Fibroblast of lung (primary cell): ENCODE measurements at regions not wholly inside any gene's neighbourhood (a gene's known extent, or its start where the extent isn't known, plus 50 kb on each side); places are given as distances from the start of the nearest gene placed in this dataset.

Source experiments
- DNase-seq, 2 donors: peaks; one replicate each; pipeline versions ENCODE4 v3.0.0 to v3.0.0-alpha.2; 2010; ENCODE audit warnings: low read depth in 2 of 2
- H2AFZ ChIP-seq: 2 replicates; pipeline ENCODE4 v1.5.1; 2012; ENCODE audit warnings: low read length, control low read depth, inconsistent platforms
- H3K27ac ChIP-seq: 2 replicates; pipeline ENCODE4 v1.5.1; 2011; ENCODE audit warnings: low read length, control low read depth; ENCODE audit not compliant: insufficient read depth
- H3K27me3 ChIP-seq: 2 replicates; pipeline ENCODE4 v1.5.1; 2011; ENCODE audit warnings: mild to moderate bottlenecking, low read length; ENCODE audit not compliant: control insufficient read depth, insufficient read depth
- H3K36me3 ChIP-seq: 2 replicates; pipeline ENCODE4 v1.5.1; 2011; ENCODE audit warnings: low read length; ENCODE audit not compliant: control insufficient read depth, insufficient read depth
- H3K4me1 ChIP-seq: 2 replicates; pipeline ENCODE4 v1.5.1; 2011; ENCODE audit warnings: low read length; ENCODE audit not compliant: control insufficient read depth, insufficient read depth; ENCODE audit errors: extremely low read depth
- H3K4me2 ChIP-seq: 2 replicates; pipeline ENCODE4 v1.5.1; 2011; ENCODE audit warnings: low read length, control low read depth; ENCODE audit not compliant: insufficient read depth; ENCODE audit errors: extremely low read depth
- H3K4me3 ChIP-seq, 4 experiments: fragments of 200-600 bp in 1 of 4; sonication (generic) in 1 of 4; replicated peaks in 1 of 4; 2 replicates each; pipeline ENCODE4 v1.5.1; 2011 to 2016; ENCODE audit warnings: low read length in 4 of 4, low read depth in 3 of 4, mild to moderate bottlenecking in 3 of 4, control low read depth in 2 of 4, inconsistent platforms in 1 of 4, mixed read lengths in 1 of 4; ENCODE audit not compliant: insufficient read depth in 1 of 4; ENCODE audit errors: control extremely low read depth in 1 of 4
- H3K79me2 ChIP-seq: 2 replicates; pipeline ENCODE4 v1.5.1; 2012; ENCODE audit warnings: mild to moderate bottlenecking, low read length, inconsistent platforms; ENCODE audit not compliant: control insufficient read depth, insufficient read depth
- H3K9ac ChIP-seq: 2 replicates; pipeline ENCODE4 v1.5.1; 2011; ENCODE audit warnings: mild to moderate bottlenecking, low read length, control low read depth; ENCODE audit not compliant: insufficient read depth
- H3K9me3 ChIP-seq: 2 replicates; pipeline ENCODE4 v1.5.1; 2012; ENCODE audit warnings: low read depth, low read length; ENCODE audit not compliant: control insufficient read depth, insufficient read depth
- H4K20me1 ChIP-seq: 2 replicates; pipeline ENCODE4 v1.5.1; 2011; ENCODE audit warnings: low read length; ENCODE audit not compliant: control insufficient read depth, insufficient read depth; ENCODE audit errors: extremely low read depth
- EZH2 ChIP-seq: IDR thresholded peaks from 2 replicates; pipeline ENCODE4 v1.5.1; 2012; ENCODE audit warnings: low read length, control low read depth, mild to moderate bottlenecking; ENCODE audit errors: missing control alignments
- TF ChIP-seq, protein P1 (sequence below), 2 donors: IDR thresholded peaks in 1 of 2; conservative IDR thresholded peaks in 1 of 2; 1 replicate in 1 of 2; 2 replicates in 1 of 2; pipeline ENCODE4 v1.5.1; 2011 to 2012; ENCODE audit warnings: low read length in 2 of 2, control low read depth in 1 of 2, inconsistent platforms in 1 of 2, low read depth in 1 of 2, mild to moderate bottlenecking in 1 of 2

- Histone ChIP-seq H4K20me1 (no peaks in the 10 kb centered on the region), H3K9me3 (no peaks in the 10 kb centered on the region), H3K4me2 (no peak overlapping the region), H3K9ac (no peak overlapping the region), H2AFZ (no peak overlapping the region), H3K27me3 (no peaks in the 10 kb centered on the region), H3K79me2 (no peaks in the 10 kb centered on the region), H3K27ac (no peak overlapping the region), H3K36me3 (no peaks in the 10 kb centered on the region), H3K4me1 (no peaks in the 10 kb centered on the region), H3K4me3 (no peak overlapping the region)
- TF ChIP-seq, protein P1, sequence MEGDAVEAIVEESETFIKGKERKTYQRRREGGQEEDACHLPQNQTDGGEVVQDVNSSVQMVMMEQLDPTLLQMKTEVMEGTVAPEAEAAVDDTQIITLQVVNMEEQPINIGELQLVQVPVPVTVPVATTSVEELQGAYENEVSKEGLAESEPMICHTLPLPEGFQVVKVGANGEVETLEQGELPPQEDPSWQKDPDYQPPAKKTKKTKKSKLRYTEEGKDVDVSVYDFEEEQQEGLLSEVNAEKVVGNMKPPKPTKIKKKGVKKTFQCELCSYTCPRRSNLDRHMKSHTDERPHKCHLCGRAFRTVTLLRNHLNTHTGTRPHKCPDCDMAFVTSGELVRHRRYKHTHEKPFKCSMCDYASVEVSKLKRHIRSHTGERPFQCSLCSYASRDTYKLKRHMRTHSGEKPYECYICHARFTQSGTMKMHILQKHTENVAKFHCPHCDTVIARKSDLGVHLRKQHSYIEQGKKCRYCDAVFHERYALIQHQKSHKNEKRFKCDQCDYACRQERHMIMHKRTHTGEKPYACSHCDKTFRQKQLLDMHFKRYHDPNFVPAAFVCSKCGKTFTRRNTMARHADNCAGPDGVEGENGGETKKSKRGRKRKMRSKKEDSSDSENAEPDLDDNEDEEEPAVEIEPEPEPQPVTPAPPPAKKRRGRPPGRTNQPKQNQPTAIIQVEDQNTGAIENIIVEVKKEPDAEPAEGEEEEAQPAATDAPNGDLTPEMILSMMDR (conservative IDR thresholded peaks at IDR 0.05 in 1 of 2, IDR thresholded peaks at IDR 0.05 in 1 of 2; ENCODE audit: low read depth in 1 of 2, low read length in 2 of 2) = no peak
- TF ChIP-seq EZH2 = no peak
- DNase-seq = no peak
Observed at GRCh38 chr16:76943921-76944320, 247.1 kb upstream of the MON1B start.

GRCh38 chr16:76946879-76947278, 244.1 kb upstream of the MON1B start:
- Histone ChIP-seq H3K79me2 (no peaks in the 10 kb centered on the region), H3K9ac (no peak overlapping the region), H4K20me1 (no peaks in the 10 kb centered on the region), H3K27me3 (no peaks in the 10 kb centered on the region), H3K27ac (no peak overlapping the region), H3K4me3 (no peak overlapping the region), H3K4me1 (no peaks in the 10 kb centered on the region), H3K9me3 (no peaks in the 10 kb centered on the region), H3K36me3 (no peaks in the 10 kb centered on the region), H2AFZ (no peak overlapping the region), H3K4me2 (no peak overlapping the region)
- TF ChIP-seq, protein P1 (conservative IDR thresholded peaks at IDR 0.05 in 1 of 2, IDR thresholded peaks at IDR 0.05 in 1 of 2; ENCODE audit: low read depth in 1 of 2, low read length in 2 of 2) = no peak
- no peak for TF ChIP-seq EZH2
- DNase-seq = peak; percentile 82 to 87

DNA sequence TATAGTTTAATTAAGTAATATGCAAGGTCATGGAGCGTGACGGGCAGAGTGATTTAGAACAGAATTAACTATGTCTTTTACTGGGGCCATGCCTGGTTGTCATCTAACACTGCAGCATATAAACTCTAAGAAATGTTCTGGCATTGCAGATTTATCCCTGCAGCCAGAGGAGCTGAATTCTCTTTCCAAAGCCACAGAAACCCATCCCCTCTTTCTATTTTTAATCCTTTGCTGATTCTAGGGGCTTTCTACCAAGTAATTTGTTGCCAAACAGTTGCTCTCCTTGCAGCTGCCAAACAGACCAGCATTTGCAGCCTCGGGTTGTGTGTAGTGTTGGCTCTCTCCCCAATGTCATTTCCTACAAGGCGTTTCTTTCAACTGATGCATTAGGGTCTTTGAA, 243.2 kb upstream of the MON1B start:
- no peak overlapping the region for H3K27ac ChIP-seq
- TF ChIP-seq, protein P1 (conservative IDR thresholded peaks at IDR 0.05 in 1 of 2, IDR thresholded peaks at IDR 0.05 in 1 of 2; ENCODE audit: low read depth in 1 of 2, low read length in 2 of 2) = no peak
- no peak for TF ChIP-seq EZH2
- H3K9ac ChIP-seq = no peak overlapping the region
- no peak overlapping the region for H3K4me3 ChIP-seq
- DNase-seq = peak; percentile 14 to 60
- no peaks in the 10 kb centered on the region for H3K27me3 ChIP-seq
- no peaks in the 10 kb centered on the region for H3K36me3 ChIP-seq
- H3K9me3 ChIP-seq = no peaks in the 10 kb centered on the region
- H4K20me1 ChIP-seq = no peaks in the 10 kb centered on the region
- no peak overlapping the region for H2AFZ ChIP-seq
- H3K4me1 ChIP-seq = no peaks in the 10 kb centered on the region
- no peak overlapping the region for H3K4me2 ChIP-seq
- no peaks in the 10 kb centered on the region for H3K79me2 ChIP-seq
